Heart right ventricle (tissue), 16 donors: ENCODE measurements at regions not wholly inside any gene's neighbourhood (a gene's known extent, or its start where the extent isn't known, plus 50 kb on each side); places are given as distances from the start of the nearest gene placed in this dataset.

ENCODE experiments used
- ATAC-seq, 8 donors: fragments of 200-7000 bp; cut with Tn5 transposase; one replicate each; pipeline ENCODE4 v1.9.1; 2020; ENCODE audit warnings: mild to moderate bottlenecking in 8 of 8, moderate library complexity in 8 of 8, moderate number of reproducible peaks in 1 of 8
- DNase-seq, 2 donors: peaks; one replicate each; pipeline ENCODE4 v3.0.0-alpha.2; 2020
- H3K27ac ChIP-seq, 10 donors: fragments of 200-600 bp; sonication (generic) in 2 of 10; one replicate each; pipeline versions ENCODE4 v1.5.0 to v1.8.0; 2020 to 2022; ENCODE audit warnings: mild to moderate bottlenecking in 3 of 10
- H3K27me3 ChIP-seq, 7 donors: fragments of 200-600 bp; one replicate each; pipeline ENCODE4 v1.8.0; 2021 to 2022; ENCODE audit warnings: mild to moderate bottlenecking in 2 of 7
- H3K36me3 ChIP-seq, 9 donors: fragments of 200-600 bp; sonication (generic) in 1 of 9; one replicate each; pipeline versions ENCODE4 v1.5.0 to v1.8.0; 2020 to 2022; ENCODE audit warnings: mild to moderate bottlenecking in 2 of 9
- H3K4me1 ChIP-seq, 9 donors: fragments of 200-600 bp; sonication (generic) in 1 of 9; one replicate each; pipeline versions ENCODE4 v1.5.0 to v1.8.0; 2020 to 2022; ENCODE audit warnings: mild to moderate bottlenecking in 4 of 9
- H3K4me3 ChIP-seq, 10 donors: fragments of 200-600 bp; sonication (generic) in 2 of 10; one replicate each; pipeline versions ENCODE4 v1.5.0 to v1.8.0; 2020 to 2022; ENCODE audit warnings: mild to moderate bottlenecking in 7 of 10, moderate library complexity in 2 of 10
- H3K9me3 ChIP-seq, 11 donors: fragments of 200-600 bp in 10 of 11; sonication (generic) in 2 of 11; one replicate each; pipeline versions ENCODE4 v1.5.0 to v1.8.0; 2013 to 2022; ENCODE audit warnings: mild to moderate bottlenecking in 2 of 11, control low read depth in 1 of 11, moderate library complexity in 1 of 11
- CTCF ChIP-seq, 9 donors: fragments of 200-600 bp; sonication (generic) in 2 of 9; IDR thresholded peaks; one replicate each; pipeline versions ENCODE4 v1.5.0 to v1.8.0; 2021 to 2022; ENCODE audit warnings: antibody characterized with exemption in 9 of 9, mild to moderate bottlenecking in 5 of 9, moderate library complexity in 1 of 9
- WGBS, 2 donors: extraction: QIAGEN DNeasy Blood & Tissue Kit; methylation state at CpG; one replicate each; pipeline ENCODE4 v1.1.7; 2013; ENCODE audit warnings: inconsistent platforms in 1 of 2; 5-methylcytosine and 5-hydroxymethylcytosine counted together
- intact Hi-C, 10 donors: fragments of 100-400 bp; cut with DNase I; formaldehyde crosslinking; loops; one replicate each; pipeline versions ENCODE4 v1.11.1 to v1.14.2; 2022
- donor health status: Arrhythmogenic right ventricular cardiomyopathy.
- donor health status: ischemic (EF 13 %, LVEDD 7.1; RV severe dilation, severe dysfunction).
- donor health status: healthy with polysubstance abuse.
- donor health status: DM: no; HTN: yes; CAD: no.
- donor health status: DM: no; HTN: no; CAD: no.
- donor health status: ischemic (EF 25% LVEDD 6.9; RV normal size, moderate dysfunction).
- donor health status: ischemic (EF 25% LVEDD 5.7; RV mildly dilated, moderate dysfunction).
- donor health status: healthy.
- donor health status: DM: yes; HTN: yes; CAD: no.
- donor health status: Ischemic cardiomyopathy.
- donor health status: ischemic (EF 35%, LVEDD 5.7; RV mildly dilated, moderate dysfunction).
- donor health status: nonischemic (EF 11% LVEDD 7.7; RV severe dilation, severe dysfunction).
- donor health status: DM: yes; HTN: yes; CAD: no.
- donor health status: PGD.
- donor health status: ischemic (EF 29% LVEDD 5.4; RV normal size, mild dysfunction).
- donor health status: nonischemic (EF 23%, LVEDD 6.1; RV moderate dilation, normal function).

DNA sequence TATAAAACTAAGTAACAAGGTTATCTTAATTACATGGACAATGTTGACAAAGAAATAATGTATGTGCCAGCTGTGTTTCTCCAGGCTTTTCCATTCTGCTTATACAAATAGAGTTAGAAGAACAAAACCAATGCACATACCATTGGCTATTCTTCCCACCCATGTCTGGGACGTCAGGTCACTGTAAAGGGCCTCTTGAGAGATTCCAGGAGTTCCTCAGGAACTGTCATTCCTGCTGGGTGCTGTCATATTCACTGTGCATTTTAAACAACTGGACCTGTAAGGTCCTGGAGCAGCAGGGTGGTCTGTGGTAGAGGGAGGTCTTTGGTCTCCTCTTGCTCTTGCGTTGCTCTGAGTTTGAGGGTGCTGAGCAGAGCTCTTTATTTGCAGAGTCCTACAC is 74.6 kb upstream of the AP1S2 start:
- Histone ChIP-seq H3K27ac (no peak overlapping the region), H3K36me3 (no peaks in the 10 kb centered on the region), H3K4me1 (peaks cover 0 to 11% (median 0%) of the 10 kb centered on the region in 9 donors), H3K27me3 (peaks cover 0 to 96% (median 0%) of the 10 kb centered on the region in 7 donors), H3K9me3 (no peaks in the 10 kb centered on the region), H3K4me3 (no peak overlapping the region)
- ATAC-seq (no peak), DNase-seq (no peak)
- intact Hi-C loops: no loop called here
- TF ChIP-seq CTCF (IDR thresholded peaks at IDR 0.05): no peak
- WGBS, 2 donors: 53 to 62% methylated on average over 2 of the region's 2 CpGs

GRCh38 chrX:15926622-15927021 is 72.0 kb upstream of the AP1S2 start:
- Histone ChIP-seq H3K4me3 (no peak overlapping the region), H3K36me3 (no peaks in the 10 kb centered on the region), H3K27me3 (peaks cover 0 to 91% (median 0%) of the 10 kb centered on the region in 7 donors), H3K9me3 (no peaks in the 10 kb centered on the region), H3K4me1 (no peaks in the 10 kb centered on the region), H3K27ac (no peak overlapping the region)
- DNase-seq (no peak), ATAC-seq (no peak)
- WGBS, 2 donors: 38 to 84% methylated on average over 1 of the region's 1 CpG
- intact Hi-C loops: no loop called here
- no peak for TF ChIP-seq CTCF (IDR thresholded peaks at IDR 0.05)

- intact Hi-C loops: no loop called here
- Histone ChIP-seq H3K36me3 (no peaks in the 10 kb centered on the region), H3K4me1 (peaks cover 0 to 26% (median 0%) of the 10 kb centered on the region in 9 donors), H3K27me3 (peaks cover 0 to 77% (median 0%) of the 10 kb centered on the region in 7 donors), H3K27ac (no peak overlapping the region), H3K9me3 (peaks cover 0 to 9% (median 0%) of the 10 kb centered on the region in 11 donors), H3K4me3 (no peak overlapping the region)
- no peak for TF ChIP-seq CTCF (IDR thresholded peaks at IDR 0.05)
- ATAC-seq: no peak
- no peak for DNase-seq
- WGBS, 2 donors: 93 to 100% methylated on average over 1 of the region's 1 CpG
These were observed 63.4 kb upstream of the AP1S2 start for GRCh38 chrX:15918003-15918402.

DNA sequence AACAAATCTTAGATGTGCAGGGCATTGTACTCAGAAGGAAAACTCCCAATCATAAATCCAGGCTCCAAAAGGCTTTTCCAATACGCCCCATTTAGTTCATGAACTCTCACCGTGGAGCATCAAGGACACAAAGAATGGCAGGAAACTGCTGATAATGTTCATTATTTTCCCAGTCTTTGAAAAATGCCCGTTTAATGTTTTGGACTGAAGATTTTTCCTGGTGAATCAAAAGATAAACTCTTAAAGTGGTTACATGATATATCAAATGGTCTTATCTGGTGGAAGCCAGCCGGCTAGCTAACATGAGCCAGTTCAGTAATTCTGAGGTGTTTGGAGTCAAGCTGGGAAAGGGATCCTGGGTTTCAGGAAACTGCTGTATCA is 62.1 kb upstream of the AP1S2 start:
- Histone ChIP-seq H3K4me3 (no peak overlapping the region), H3K4me1 (peaks cover 0 to 31% (median 0%) of the 10 kb centered on the region in 9 donors), H3K36me3 (no peaks in the 10 kb centered on the region), H3K27me3 (peaks cover 0 to 68% (median 0%) of the 10 kb centered on the region in 7 donors), H3K9me3 (peaks cover 0 to 9% (median 0%) of the 10 kb centered on the region in 11 donors), H3K27ac (peak overlapping the region in 4 of 10 donors; percentile 4 to 67 (median 18))
- no peak for TF ChIP-seq CTCF (IDR thresholded peaks at IDR 0.05)
- peak in 4 of 8 donors; percentile 44 to 54 (median 49) for ATAC-seq
- WGBS, 2 donors: 39 to 49% methylated on average over 4 of the region's 4 CpGs
- intact Hi-C loops: no loop called here
- DNase-seq: no peak
